HG02678 (cell line): ENCODE measurements at regions not wholly inside any gene's neighbourhood (a gene's known extent, or its start where the extent isn't known, plus 50 kb on each side); places are given as distances from the start of the nearest gene placed in this dataset.
"Not testable (repeated sequence)": the region's sequence is repeated elsewhere in the genome, so short reads cannot be mapped to it uniquely, and the experiment has no call there.

Experiments used
- ATAC-seq: cut with Tn5 transposase; IDR thresholded peaks from one replicate; pipeline ENCODE4 v1.9.1; 2021; ENCODE audit warnings: mild to moderate bottlenecking, moderate library complexity; ENCODE audit not compliant: unreplicated experiment

GRCh38 chr4:117135634-117136354 lies 50.4 kb upstream of the TRAM1L1 start:
- no peak for ATAC-seq

GRCh38 chr4:117137145-117137544 lies 51.8 kb upstream of the TRAM1L1 start:
- no peak for ATAC-seq

DNA sequence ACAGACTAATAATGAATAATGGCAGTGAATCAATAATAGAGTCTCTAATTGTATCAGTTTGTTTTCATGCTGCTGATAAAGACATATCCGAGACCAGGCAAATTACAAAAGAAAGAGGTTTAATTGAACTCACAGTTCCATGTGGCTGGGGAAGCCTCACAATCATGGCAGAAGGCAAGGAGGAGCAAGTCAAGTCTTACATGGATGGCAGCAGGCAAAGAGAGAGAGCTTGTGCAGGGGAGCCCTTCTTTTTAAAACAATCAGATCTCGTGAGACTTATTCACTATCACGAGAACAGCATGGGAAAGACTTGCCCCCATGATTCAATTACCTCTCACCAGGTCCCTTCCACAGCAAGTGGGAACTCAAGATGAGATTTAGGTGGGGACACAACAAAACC lies 53.4 kb upstream of the TRAM1L1 start:
- not testable (repeated sequence) for ATAC-seq

GRCh38 chr4:117154251-117154650 lies 68.9 kb upstream of the TRAM1L1 start:
- no peak for ATAC-seq

DNA sequence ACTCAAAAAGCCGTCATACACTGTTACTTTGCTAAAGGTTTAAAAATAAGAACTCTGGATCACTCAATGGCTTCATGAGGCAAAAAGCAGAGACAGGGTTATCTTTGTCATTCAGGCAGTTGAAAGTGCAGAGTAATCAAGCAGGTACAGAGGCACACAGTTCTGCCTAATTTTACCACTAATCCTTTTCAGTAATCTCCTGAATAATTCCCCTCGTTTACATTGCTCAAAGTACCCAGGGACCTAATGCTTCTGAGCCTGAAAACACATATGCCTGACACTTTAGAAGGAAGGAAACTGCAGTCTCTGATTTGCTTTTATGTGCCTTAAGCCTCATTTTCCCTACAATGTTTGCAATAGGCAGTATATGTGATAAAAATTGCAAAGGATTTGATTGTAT lies 71.4 kb upstream of the TRAM1L1 start:
- ATAC-seq, result no peak

- no peak for ATAC-seq
These were observed 72.0 kb upstream of the TRAM1L1 start for GRCh38 chr4:117157360-117157759.

DNA sequence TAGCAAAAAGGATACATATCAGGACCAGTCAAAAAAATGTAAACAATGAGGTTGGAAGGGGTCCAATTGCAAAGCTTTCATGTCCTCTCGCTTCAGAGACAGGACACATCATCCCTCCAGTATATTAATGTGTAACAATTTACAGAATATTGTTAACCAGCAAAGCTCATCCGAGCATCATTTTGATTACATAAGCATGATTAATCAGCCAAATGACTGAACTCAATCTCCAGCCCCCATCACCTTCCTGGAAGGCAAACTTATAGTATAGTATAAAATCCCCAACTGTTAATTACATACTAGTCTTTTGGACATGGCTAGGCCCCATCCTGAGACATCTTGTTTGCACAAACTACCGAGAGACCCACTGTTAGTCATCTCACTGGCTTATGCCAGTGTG lies 77.6 kb upstream of the TRAM1L1 start:
- no peak for ATAC-seq

DNA sequence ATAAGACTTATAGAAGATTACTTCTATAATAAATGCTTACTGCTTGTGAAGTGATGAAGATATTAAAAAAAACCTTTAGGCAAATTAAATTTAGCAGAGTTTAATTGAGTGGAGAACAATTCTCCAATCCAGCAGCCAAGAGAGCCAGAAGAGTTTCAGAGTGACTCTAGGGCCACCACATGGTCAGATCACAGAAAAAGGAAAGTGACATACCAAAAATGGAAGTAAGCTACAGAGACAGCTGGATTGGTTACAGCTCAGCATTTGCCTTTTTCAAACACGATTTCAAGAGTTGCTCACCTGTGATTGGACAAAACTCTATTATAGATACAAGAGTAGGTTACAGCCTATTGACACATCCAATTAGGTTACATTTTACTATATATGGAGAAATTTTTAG lies 79.0 kb upstream of the TRAM1L1 start:
- ATAC-seq, result no peak

GRCh38 chr4:117175369-117175768 lies 90.0 kb upstream of the TRAM1L1 start:
- not testable (repeated sequence) for ATAC-seq

DNA sequence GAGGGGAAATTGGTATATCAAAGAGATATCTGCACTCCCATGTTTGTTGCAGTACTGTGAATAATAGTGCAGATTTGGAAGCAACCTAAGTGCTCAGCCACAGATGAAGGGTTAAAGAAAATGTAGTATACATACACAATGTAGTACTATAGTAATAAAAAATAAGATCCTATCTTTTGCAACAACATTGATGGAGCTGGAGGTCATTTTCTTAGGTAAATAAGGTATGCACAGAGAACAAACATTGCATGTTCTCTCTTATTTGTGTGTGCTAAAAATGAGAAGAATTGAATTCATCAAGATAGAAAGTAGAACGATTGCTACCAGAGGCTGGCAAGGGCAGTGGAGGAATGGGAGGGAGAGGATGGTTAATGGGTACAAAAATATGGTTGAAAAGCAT lies 117.9 kb upstream of the TRAM1L1 start:
- ATAC-seq, result no peak

- no peak for ATAC-seq
These were observed 125.2 kb upstream of the TRAM1L1 start for GRCh38 chr4:117210551-117210950.

DNA sequence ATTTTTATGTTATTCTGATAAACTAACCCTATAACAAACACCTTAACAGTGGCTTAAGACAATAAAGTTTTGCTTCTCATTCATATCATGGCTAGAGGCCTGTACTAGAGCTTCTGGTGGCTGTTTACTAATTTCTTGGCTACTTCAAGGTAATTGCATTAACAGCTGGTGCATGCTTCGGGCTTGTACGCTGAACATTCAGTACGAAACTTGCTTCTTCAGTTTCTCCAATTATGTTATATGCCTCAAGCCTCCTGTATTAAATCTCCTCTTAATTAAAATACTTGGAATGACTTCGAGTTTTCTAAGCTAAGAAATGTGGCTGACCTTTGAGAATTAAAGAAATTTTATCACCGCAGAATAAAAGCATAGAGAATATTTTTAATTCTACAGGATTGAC lies 138.9 kb upstream of the TRAM1L1 start:
- ATAC-seq, result no peak

DNA sequence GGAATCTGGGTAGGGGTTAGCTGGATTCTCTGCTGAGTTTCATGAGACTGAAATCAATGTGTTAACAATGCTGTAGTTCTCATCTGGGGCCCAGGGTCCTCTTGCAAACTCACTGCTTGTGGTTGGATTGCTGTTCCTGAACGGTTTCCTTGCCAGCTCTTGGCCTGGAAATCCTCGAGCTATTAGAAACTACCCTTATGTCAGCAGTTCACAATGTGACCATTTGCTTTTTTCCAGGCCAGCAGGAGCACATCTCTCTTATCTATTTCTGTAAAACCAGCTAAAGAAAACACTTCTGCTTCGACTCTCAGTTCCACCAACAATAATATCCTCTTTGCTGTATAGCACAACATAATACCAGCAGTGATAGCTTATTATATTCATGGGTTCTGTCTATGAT lies 140.1 kb upstream of the TRAM1L1 start:
- ATAC-seq, result no peak

GRCh38 chr4:117227925-117228324 lies 142.5 kb upstream of the TRAM1L1 start:
- no peak for ATAC-seq

DNA sequence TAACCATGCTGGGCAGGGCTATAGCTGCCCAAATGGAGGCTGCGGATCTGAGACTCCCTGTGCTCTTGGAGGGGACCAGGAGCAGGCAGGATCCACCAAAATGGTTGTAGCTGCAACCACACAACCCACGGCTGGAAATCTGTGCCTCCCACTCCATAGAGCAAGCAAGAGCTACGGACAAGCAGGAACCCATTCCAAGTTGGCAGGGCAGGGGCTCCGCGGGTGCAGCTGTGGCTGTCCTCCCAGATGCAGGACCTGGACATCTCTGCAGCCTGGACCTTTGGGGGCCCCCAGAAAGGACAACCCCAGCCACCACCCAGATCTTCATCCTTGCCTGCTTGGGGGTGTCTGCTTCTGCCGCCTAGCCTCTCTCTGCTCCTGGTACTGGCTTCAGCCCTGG lies 154.1 kb upstream of the TRAM1L1 start:
- ATAC-seq, result no peak

DNA sequence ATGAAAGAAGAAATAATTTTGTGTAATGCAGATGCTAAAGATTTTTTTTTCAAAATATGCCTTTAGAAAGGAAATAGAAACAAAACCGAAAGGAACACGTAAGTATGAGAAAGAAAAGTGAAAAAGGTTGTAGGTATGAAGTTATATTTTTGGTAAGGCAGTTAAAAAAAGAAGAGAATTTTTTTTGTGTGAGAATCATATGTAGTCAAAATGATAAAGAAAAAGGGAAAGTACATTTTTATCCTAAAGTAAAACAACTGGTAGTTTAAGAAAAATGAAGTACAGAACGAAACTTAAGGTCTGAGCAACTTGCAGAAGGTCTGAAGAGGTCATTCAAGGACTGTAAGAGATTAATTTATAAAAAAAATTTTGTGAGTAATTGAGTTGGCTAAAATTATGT lies 164.0 kb upstream of the TRAM1L1 start:
- peak; percentile 92 for ATAC-seq

GRCh38 chr4:117264072-117264471 lies 178.7 kb upstream of the TRAM1L1 start:
- no peak for ATAC-seq

DNA sequence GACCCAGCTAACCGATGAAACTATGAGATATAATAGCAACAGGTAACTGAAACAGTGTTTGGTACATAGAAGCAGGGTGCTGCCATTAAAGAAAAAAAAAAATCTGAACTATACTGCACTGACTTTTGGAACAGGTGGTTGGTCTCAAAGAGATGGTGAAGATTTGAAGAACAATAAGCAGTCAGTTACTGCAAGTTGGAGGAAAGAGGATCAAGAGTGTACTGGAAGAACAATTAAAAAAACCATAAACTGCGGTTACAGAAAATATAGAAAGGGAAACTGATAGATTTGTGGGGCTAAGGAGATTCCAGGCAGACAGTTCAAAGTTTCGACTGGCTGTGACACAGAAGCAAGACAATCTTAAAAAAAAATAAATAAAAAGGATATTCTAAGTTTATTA lies 181.9 kb upstream of the TRAM1L1 start:
- no peak for ATAC-seq

DNA sequence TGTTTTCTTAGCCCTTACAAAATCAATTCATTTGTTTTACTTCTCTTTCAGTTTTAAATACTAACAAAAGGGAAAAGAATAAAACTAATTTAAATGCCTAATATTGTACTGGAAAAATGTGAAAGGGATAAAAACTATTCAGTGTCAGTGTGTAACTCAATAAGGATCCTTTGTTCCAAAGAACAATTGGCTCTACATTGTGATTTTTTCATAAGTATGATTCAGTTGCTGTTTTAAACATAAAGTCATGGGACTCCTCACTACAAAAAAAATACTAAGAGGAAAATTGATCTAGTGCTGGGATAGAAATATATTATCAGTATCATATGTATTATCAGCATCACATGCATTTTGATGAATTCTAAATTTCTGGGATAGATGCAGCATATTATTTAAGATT lies 199.4 kb upstream of the TRAM1L1 start:
- no peak for ATAC-seq

DNA sequence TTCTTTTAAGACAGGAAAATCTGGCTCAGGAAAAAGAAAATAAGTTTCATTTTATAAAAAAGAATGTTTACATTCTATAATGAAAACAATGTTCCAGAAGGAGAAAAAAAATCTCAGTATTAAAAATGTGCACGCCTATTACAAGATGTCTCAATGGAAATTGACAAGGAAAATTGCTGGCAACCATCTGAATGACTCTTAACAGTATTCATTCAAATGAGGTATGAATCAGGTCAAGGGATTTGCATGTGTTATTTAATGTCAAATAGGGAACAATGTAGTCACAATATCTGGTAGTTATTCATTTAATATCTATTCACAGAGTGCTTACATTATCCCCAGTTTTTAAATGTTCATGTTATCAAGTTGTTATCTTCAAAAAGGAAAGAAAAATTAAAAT lies 208.4 kb upstream of the TRAM1L1 start:
- ATAC-seq, result no peak

GRCh38 chr4:117302226-117302625 lies 216.8 kb upstream of the TRAM1L1 start:
- ATAC-seq, result no peak

DNA sequence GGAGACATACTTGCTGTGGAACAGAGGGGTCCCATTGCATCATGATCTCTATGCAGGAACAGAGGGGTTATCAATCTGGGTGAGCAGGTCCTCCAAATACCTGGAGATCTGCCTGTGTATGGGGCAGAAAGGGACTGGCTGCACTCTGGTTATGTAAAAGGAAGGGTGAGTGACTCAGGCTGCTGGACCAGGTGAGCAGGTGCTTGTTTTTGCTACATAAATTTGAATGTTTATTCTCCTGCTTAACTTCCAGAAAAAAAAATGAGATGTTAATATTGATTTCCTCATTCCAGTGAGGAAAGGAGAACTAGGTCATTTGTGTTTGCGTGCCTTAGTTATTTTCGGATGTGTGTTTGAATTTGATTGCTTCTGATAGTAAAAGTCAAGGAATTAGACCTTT lies 225.8 kb upstream of the TRAM1L1 start:
- no peak for ATAC-seq

DNA sequence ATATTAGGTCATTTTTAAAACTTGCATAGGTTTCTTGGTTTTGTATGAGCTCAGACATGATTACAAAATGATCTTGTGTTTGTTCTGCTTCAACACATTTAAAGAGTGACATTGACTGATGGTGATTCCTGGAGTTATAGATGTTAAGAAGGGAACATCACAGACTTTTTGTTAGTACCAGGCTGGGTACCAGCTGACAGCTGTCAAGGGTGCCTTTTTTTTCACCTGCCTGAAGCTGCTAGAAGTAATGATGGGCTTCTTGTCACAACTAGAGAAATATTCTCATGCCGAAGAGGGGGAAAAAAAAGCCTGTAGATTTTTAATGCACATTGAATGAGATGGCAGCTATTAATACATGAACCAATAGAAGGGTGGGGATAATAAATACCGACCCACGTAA lies 226.6 kb upstream of the TRAM1L1 start:
- no peak for ATAC-seq
